GM03348 (cell line): ENCODE measurements at regions not wholly inside any gene's neighbourhood (a gene's known extent, or its start where the extent isn't known, plus 50 kb on each side); places are given as distances from the start of the nearest gene placed in this dataset.

Source experiments
- DNase-seq: peaks from one replicate; pipeline ENCODE4 v3.0.0; 2012; ENCODE audit warnings: low spot score

GRCh38 chr2:7209757-7210555 is 292.7 kb downstream of the RNF144A start:
- DNase-seq, result peak; percentile 88

- DNase-seq, result peak; percentile 33
Observed at GRCh38 chr2:7210712-7211111, 293.5 kb downstream of the RNF144A start.

DNA sequence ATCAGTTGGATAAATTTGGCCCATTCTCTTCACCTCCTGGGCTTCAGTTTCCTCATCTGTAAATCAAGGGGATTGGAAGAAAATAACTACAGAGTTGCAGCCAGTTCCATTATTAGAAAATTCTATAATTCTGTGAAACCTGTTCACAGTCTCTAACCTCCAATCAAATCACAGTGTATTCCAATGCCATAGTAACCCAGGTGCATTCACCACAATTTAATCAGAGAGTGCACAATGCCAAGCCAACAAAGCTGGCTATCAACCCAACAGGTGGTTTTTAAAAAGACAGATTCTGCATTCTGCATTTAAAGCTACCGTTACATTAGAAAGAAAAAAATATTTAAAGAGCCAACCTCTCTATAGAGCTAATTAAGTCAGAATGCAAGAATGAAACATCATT is 308.6 kb downstream of the RNF144A start:
- DNase-seq, result no peak

DNA sequence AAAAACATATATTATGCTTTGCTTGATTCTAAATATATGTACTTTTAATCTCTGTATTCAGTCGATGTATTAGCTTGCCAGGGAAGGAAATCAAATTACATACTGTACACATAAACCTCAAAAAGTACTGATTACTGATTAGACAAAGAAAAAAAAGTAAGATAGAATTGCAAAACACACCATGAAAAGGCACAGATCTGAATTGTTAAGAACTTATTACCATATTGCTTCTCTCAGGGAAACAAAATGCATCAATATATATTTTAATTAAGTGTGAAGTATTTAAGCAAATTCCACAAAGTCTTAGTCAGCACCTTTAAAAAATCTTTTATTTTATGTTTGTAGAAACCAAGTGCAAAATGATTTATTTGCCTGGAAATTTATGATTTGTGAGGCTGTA is 309.3 kb downstream of the RNF144A start:
- no peak for DNase-seq

- DNase-seq, result no peak
Observed at GRCh38 chr2:7233126-7233525, 315.9 kb downstream of the RNF144A start.

- DNase-seq, result no peak
Observed at GRCh38 chr2:7237466-7237865, 320.3 kb downstream of the RNF144A start.

DNA sequence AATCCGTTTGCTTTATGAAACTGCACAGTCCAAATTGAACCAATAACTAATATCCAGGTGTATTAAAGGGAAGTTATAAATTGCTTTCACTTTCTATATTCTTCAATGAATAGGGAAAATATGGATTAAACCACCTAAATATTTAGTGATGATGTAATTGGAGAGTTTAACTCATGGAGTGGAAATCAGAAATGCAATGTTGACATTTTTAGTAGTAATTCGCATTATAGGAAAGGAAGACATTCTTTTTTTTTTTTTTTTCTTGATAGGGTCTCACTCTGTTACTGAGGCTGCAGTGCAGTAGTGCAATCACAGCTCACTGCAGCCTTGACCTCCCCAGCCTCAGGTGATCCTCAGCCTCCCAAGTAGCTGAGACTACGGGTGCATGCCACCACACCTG is 321.9 kb downstream of the RNF144A start:
- no peak for DNase-seq

- DNase-seq, result no peak
Observed at GRCh38 chr2:7241041-7241745, 324.0 kb downstream of the RNF144A start.

- DNase-seq, result no peak
Observed at GRCh38 chr2:7242189-7242867, 325.1 kb downstream of the RNF144A start.

DNA sequence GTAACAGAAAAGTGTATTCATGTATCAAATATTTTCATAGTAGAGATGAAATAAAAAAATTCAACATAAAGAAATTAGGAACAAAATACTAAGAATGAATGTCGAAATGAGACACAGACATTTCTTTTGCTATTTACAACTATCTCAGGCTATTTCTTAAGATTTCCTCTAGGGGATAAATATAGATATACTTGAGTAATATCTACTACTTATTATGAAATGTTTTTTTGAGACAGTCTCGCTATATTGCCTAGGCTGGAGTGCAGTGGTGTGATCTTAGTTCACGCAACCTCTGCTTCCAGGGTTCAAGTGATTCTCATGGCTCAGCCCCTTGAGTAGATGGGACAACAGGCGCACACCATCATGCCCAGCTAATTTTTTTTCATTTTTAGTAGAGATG is 326.1 kb downstream of the RNF144A start:
- no peak for DNase-seq

DNA sequence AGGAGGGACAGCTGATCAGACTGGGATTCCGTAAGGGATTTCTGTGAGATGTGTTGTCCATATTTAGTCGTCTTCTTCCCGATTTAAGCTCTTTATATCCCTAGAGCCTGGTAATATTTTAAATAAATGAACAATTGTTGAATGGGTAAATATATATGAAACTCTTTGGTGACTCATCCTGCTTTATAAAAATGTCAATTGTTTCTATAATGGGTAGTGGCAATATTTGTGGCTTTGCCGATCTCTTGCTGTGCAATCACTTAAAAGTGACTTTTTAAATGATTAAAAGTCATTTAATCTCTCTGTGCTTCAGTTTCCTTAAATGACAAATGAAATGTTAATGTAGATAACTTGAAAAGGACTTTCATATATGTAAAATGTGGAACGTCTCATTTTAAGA is 339.2 kb downstream of the RNF144A start:
- no peak for DNase-seq

- no peak for DNase-seq
Observed at GRCh38 chr2:7262727-7263126, 345.5 kb downstream of the RNF144A start.

DNA sequence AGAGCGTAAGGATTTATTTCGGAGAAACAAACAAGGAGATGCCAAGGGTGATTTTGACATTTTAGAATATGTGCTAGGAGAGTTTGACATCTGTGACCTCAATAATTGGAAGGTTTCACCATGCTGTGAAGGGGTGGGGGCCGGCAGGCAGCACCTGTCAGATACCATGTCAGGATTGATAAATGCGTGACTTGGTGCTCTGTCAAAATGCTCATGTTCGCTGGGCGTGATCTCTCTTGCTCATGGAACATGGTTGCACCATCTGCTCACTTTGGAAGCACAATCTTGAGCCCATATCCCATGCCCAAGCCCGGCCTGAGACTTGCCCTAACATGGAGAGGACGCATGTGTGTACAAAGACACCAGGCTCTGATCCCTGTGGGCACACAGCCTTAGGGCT is 347.6 kb downstream of the RNF144A start:
- no peak for DNase-seq

- DNase-seq, result no peak
Observed at GRCh38 chr2:7265286-7265685, 348.1 kb downstream of the RNF144A start.

DNA sequence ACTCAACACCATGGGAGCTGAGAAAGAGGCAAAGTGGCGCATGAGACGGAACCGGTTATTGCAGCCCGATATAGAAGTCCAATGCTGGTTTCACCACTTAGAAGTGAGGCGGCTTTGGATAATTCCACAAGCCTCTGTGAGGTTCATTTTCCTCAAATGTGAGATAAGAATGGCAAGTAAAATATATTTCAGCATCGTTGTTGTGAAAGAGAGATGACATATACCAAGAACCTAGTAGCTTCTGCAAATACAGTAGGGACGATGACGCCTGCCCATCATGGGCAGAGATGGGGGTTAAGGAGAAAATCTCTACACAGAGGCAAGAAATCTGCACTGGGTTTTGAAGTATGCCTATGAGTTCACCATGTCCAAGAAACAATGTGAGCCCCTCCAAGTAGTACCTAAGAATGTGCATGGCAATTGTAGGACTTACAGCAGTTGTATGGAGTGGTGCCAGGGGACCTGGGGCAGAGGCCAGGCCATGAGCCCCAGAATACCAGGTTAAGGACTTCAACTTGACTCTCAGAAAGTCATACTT is 352.0 kb downstream of the RNF144A start:
- DNase-seq, result no peak

DNA sequence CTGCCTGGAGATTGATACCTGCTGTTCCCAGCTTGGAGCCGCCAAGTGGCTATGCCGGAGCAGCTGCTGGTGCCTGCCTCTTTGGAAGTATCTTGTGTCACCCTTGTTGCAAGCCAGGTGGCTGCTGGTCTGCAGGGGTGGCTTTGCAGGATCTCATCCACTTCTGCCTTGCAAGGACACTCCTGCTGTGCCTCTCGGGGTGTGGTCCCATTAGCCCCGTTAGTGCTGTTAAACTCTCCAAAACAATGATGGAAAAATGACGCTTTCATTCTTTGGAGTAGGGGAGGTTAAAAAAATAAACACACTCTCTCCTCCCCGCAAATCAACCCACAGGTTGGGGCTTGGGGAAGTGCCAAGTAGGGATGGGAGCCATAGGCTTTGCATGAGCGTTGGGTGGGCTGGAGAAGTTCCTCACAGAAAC is 352.8 kb downstream of the RNF144A start:
- no peak for DNase-seq

DNA sequence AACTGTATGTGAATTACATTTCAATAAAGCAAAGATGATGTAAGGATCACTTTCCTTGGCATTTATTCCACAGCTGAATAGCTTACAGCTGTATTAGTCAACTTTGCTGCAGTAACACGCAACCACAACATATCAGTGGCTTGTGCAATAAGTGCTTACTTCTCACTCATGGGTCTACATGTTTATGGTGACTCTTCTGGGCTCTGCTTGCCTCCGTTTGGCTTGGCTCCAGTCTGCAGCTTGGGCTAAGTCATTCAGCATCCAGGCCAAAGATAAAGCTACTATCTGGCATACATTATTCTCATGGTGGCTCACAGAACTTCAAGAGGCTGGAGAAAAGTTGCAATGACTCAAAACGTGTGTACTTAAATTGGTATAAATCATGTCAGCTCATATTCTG is 355.0 kb downstream of the RNF144A start:
- peak; percentile 60 for DNase-seq

DNA sequence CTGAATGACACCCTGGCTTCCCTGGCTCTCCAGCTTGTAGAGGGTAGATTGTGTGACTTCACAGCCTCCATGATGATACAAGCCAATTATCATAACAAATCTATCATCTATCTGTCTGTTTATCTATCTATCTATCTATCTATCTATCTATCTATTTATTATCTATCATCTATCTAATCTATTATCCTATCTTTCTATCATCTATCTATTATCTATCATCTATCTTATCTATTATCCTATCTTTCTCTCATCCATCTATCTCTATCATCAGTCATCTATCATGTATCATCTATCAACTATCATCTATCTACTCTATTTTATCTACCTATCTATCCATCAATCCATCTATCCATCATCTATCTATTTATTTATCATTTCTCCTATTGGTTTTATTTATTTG is 361.8 kb downstream of the RNF144A start:
- DNase-seq, result no peak

GRCh38 chr2:7279421-7279949 is 362.3 kb downstream of the RNF144A start:
- DNase-seq, result no peak

DNA sequence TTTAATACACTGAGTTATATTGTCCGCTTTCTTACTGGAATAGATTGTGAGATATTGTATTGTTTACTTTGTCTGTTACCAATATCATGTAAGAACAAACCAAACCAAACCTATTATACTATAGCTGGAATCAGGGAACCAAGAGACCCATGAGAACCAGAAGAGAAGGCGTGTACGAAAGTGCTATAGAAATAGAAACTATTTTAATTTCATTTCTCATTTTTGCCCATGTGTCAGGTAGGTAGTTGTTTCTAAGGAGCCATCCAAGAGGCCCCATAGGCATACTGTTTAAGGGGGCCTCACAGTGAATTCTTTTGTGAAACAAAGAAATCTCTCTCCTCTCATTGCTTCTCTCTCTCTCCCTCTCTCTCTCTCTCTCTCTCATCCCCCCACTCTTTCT is 363.6 kb downstream of the RNF144A start:
- no peak for DNase-seq

DNA sequence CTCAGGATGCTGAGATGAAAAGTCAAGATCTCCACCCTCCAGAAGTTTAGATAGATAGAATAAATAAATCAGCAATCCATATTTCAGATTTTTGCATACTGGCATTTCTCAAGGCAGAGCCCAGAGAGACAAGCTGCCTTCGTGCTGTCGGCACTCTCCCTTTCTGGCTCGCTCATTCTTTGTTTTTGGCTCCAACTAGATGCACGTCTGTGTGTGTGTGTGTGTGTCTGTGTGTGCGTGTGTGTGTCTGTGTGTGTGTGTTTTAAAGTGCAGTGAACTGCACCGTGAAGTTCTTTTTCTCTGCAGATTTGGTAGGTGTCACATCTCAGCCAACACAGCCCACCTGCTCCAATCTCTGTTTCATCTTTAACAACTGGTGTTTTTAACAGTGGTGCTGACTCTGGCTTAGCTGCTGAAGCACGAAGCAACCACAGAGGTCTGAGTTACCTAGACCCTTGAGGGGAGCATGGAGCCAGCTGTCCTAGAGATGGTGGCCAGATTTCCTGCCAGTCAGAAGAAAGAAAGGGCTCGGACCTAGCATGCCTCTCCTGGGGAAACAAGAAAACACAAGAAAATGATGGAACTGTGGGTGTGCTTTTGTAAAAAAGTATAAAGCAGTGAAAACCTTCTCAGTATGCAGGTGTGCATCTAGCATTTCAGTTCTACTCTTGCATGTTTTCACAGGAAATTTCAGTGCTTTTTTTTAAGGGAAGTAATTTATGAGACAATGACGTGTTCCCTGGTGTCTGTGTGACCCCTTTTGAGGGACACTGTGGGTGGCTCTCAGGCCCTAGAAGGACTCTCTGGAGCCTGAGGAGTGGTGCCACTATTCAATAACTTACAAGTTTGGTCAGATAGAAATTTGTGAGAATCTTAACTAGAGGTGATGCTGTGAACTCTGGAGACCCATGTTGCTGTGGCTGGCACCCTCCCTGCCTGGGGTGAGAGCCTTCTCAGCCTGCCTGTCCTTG is 364.3 kb downstream of the RNF144A start:
- DNase-seq, result no peak
